ENCODE measurements at regions not wholly inside any gene's neighbourhood (a gene's known extent, or its start where the extent isn't known, plus 50 kb on each side); places are given as distances from the start of the nearest gene placed in this dataset.

DNA sequence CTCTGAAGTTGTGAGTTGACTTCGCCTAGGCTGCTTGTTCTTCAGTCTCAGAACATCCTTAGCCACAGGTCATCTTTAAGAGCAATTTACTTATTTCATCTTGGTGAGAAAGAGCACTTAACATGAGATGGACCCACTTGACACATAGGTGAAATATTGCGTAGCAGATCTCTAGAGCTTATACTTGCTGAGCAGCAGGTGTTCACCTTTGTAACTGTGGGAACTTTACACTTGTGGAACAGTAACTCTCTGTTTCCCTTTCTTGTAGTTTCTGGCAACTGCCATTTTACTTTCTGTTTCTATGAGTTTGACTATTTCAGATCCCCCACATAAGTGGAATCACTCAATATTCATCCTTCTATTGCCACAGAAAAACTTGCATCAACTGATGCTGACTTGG is 95.7 kb downstream of the SLC10A2 start:
- TF ChIP-seq HSF4 (CRISPR knock-in tag; IDR thresholded peaks at IDR 0.05; ENCODE audit: borderline replicate concordance) (no peak), RBM17 (IDR thresholded peaks at IDR 0.05; ENCODE audit: borderline replicate concordance, low read depth, low read length) (no peak), POLR2AphosphoS5 (IDR thresholded peaks at IDR 0.05; ENCODE audit: control insufficient read depth, insufficient read depth, low read depth, low read length) (no peak), ZNF263 (CRISPR knock-in tag; IDR thresholded peaks at IDR 0.05; ENCODE audit: borderline replicate concordance) (no peak), POLR2A (conservative IDR thresholded peaks at IDR 0.05) (no peak), ZNF12 (CRISPR knock-in tag; IDR thresholded peaks at IDR 0.05) (no peak), KAT2B (IDR thresholded peaks at IDR 0.05; ENCODE audit: low read depth, low read length) (no peak), ZNF41 (CRISPR knock-in tag; conservative IDR thresholded peaks at IDR 0.05) (no peak)
- TF ChIP-seq, protein P1, sequence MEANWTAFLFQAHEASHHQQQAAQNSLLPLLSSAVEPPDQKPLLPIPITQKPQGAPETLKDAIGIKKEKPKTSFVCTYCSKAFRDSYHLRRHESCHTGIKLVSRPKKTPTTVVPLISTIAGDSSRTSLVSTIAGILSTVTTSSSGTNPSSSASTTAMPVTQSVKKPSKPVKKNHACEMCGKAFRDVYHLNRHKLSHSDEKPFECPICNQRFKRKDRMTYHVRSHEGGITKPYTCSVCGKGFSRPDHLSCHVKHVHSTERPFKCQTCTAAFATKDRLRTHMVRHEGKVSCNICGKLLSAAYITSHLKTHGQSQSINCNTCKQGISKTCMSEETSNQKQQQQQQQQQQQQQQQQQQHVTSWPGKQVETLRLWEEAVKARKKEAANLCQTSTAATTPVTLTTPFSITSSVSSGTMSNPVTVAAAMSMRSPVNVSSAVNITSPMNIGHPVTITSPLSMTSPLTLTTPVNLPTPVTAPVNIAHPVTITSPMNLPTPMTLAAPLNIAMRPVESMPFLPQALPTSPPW (CRISPR knock-in tag; IDR thresholded peaks at IDR 0.05) = no peak
- TF ChIP-seq, protein P2, sequence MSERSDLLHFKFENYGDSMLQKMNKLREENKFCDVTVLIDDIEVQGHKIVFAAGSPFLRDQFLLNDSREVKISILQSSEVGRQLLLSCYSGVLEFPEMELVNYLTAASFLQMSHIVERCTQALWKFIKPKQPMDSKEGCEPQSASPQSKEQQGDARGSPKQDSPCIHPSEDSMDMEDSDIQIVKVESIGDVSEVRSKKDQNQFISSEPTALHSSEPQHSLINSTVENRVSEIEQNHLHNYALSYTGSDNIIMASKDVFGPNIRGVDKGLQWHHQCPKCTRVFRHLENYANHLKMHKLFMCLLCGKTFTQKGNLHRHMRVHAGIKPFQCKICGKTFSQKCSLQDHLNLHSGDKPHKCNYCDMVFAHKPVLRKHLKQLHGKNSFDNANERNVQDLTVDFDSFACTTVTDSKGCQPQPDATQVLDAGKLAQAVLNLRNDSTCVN (CRISPR knock-in tag; IDR thresholded peaks at IDR 0.05) = no peak

All from K562 (cell line).